DMS153 treated with DMSO at 0.1 percent for 48 hours (cell line): ENCODE measurements at regions not wholly inside any gene's neighbourhood (a gene's known extent, or its start where the extent isn't known, plus 50 kb on each side); places are given as distances from the start of the nearest gene placed in this dataset.

Experiments used
- DNase-seq: peaks from one replicate; lab custom pipeline; 2025; ENCODE audit not compliant: unreplicated experiment; lab: John Stamatoyannopoulos, UW

DNA sequence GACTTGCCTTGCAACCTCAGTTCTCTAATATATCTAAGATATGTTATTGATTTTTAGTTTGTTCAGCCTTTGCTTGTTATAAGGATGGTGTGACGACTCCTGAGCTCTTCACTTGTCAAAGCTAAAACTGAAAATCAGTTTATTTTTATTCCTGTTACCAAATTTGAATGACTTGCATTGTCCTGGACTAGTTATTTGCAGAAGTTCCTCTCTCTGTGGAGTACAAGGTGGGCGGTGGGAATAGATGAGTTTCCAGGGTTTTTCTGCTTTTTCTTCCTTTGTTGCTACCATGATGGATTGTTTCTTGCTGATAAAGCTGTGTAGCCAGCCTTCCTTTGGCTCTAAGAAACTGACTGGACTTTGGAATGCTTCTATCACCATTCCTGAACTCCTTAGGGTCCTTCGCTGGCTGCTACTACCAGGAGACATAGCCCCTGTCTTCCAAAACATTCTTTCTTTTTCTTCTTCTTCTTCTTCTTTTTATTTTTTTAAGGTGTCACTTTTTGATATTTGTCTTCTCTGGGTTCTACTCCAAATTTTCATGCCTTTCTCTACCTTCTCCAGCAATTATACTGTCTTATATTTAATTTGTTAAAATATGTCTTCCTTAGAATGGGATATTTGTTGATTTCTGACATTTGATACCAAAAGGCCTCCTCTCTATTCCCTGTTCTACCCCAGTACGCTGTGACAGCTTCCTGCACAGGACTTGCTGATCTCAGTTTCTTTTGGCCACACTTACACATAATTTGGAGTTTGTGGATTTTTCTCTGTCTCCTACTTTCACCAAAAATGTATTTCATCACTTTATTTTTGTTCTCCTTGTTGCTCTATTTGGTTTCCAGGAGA lies 145.1 kb upstream of the THRB start:
- no peak for DNase-seq

DNA sequence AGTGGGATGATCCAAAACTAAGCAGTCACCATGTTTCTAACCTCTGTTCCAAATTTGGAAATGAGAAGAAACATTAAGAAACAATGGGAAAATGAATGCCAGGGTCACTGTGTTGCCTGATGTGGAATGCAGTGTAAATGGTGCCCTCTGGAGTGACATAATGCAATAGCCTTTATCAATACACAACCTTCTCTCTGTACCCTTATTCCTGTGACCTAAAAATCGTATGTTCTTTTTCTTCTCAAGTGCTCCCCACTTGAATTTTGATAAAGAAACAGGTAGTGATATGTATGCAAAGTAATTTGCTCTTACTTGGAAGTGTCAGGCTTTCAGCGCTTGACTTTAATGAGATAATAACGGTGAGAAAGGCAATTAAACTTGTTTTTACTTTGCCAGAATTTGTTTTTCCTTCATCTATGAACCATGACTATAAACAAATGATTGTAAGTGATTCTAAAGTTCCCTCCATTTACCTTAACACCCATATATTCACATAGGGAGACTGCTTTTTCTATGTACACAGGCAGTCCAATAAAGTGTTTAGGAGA lies 145.8 kb upstream of the THRB start:
- peak; percentile 3 for DNase-seq

DNA sequence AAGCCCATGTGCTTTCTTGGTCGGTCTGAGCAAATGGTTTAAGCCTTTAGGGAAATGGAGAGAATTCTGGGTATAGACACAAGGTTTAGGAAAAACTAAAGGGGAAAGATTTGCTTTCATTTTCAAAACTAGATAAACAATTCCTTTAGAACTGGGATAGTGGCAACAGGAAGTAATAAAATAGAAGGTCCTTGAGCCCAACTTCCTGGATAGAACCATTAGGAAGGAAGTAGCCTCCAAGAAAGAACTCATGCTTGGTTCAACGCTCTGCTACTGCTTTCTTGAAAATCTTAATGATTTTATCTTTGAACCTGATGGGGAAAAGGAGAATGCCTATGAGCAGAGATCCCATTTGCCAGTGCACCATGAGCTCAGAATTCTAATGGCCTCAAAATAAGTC lies 147.0 kb upstream of the THRB start:
- no peak for DNase-seq

DNA sequence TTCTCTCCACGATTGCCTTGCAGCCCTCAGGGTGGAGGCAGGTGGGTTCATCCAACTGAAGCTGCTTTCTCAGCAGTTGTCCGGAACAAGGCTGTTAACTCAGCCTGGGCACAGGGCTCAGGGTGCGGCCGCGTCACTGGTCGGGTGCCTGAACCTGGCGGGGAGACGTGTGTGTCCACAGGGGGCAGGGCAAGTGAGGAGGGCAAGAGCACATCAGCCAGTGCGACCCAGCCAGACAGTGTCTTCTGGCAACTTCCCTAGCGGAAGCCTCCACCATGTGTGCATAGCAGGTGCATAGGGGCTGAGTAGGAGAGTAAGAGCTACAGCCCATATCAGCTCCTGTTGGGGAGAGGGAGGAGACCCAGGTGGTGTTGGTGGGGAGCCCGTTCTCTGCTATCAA lies 150.4 kb upstream of the THRB start:
- no peak for DNase-seq

DNA sequence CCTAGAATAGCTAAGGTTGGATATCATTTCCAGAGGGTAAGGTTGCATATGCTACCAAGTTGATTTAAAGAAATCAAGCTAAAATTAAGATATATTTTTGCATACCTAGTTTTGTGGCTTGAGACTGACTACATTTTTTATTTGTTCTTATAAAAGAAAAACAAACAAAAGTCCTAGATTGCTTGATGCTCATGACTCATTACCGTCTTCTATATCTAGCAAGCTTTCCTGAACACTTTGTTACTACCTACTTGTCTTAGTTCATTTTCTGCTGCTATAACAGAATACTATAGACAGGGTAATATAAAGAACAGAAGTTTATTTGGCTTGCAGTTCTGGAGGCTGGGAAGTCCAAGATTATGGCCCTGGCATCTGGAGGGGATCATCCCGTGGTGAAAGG lies 152.1 kb upstream of the THRB start:
- DNase-seq, result no peak

GRCh38 chr3:24648063-24648462 lies 153.4 kb upstream of the THRB start:
- DNase-seq, result no peak

DNA sequence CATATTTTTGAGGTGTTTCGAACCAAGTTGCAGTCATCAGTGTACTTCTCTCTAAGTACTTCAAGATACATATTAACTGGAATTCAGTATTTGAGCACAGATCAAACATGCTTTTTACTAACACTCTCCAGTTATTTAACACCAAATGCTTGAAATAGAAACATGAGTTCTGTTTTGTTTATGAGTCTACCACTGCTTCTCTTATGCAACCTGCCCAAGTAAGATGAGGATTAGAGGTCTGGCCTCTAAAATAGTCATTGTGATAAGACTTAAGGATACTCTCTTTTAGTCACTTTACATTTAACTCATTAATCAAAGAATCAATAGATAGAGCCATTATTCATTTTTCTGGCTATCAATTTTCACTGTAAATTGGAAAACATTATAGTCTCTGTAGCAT lies 156.2 kb upstream of the THRB start:
- DNase-seq, result no peak

DNA sequence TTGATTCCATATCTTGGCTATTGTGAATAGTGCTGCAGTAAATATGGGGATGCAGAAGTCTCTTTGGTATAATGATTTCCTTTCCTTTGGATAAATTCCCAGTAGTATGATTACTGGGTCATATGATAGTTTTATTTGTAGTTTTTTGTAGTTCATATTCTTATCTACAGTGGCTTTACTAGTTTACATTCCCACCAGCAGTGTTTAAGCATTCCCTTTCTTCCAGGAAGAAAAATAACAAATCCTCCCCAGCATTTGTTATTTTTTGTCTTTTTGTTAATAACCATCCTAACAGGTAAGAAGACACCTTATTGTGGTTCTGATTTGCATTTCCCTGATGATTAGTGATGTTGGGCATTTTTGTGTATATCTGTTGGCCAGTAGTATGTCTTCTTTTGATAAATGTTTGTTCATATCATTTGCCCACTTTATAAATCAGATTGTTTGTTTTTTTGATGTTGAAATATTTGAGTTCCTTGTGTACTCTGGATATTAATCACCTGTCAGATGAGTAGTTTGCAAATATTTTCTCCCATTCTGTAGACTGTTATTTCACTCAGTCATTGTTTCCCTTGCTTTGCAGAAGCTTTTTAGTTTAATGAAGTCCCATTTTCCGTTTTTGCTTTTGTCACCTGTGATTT lies 163.3 kb upstream of the THRB start:
- DNase-seq, result no peak

GRCh38 chr3:24661175-24661584 lies 166.5 kb upstream of the THRB start:
- no peak for DNase-seq

- DNase-seq, result no peak
These were observed 168.0 kb upstream of the THRB start for GRCh38 chr3:24662449-24663345.

GRCh38 chr3:24663406-24663805 lies 168.8 kb upstream of the THRB start:
- no peak for DNase-seq

- no peak for DNase-seq
These were observed 173.4 kb upstream of the THRB start for GRCh38 chr3:24668039-24668438.

DNA sequence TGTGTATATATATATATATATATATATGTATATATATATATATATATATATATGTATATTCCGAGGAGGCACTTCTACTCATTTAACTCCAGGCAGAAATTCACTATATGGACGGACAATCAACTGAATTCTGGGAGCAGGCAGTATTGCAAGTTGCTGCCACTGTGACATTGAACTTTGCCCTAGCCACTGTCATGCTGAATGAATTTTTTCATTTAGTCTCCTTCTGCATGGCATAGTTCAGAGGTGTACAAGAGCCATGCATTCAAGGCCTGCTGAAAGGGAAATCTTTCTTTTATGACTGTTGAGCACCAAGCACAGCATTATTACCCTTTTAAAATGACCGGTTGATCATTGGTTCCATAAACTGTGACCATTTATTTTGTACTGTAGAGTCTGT lies 176.2 kb upstream of the THRB start:
- no peak for DNase-seq

GRCh38 chr3:24673596-24673995 lies 178.9 kb upstream of the THRB start:
- no peak for DNase-seq

- no peak for DNase-seq
These were observed 179.6 kb upstream of the THRB start for GRCh38 chr3:24674261-24674660.

DNA sequence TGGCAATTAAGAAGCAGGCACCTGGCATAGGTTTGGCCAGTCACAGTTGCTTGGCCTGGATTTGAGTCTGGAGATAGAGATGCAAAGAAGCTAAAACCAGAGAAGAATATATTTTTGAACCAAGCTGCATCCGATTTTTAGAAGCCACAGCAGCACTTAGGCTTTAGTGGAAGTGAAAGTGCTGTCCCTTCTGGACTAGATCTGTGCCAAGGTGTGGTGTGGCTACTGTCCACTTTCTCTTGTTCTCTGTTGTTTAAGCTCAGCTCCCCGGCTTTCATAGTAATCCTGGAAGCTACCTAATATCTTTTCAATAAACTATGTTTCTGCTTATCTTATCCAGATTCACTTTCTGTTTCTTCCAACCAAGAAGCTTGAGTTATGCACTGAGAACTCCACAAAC lies 183.4 kb upstream of the THRB start:
- no peak for DNase-seq

- no peak for DNase-seq
These were observed 183.8 kb upstream of the THRB start for GRCh38 chr3:24678421-24678865.

DNA sequence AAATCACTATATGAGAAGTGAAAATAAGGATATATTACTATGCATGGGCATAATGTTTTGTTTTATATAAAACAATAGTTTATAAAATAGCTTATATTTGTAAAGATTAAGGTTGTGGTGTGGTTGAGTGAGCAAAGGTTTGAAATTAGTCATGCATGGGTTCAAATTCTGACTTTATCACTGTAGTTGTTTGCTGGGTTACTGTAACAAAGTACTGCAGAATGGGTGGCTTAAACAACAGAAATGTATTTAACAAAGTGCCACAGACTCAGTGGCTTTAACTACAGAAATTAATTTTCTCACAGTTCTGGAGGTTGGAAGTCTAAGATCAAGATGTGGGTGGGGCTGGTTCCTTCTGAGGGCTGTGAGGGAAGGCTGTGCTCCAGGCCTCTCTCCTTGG lies 184.8 kb upstream of the THRB start:
- no peak for DNase-seq

GRCh38 chr3:24680214-24680967 lies 185.7 kb upstream of the THRB start:
- DNase-seq, result no peak

- DNase-seq, result no peak
These were observed 187.5 kb upstream of the THRB start for GRCh38 chr3:24682141-24682547.

DNA sequence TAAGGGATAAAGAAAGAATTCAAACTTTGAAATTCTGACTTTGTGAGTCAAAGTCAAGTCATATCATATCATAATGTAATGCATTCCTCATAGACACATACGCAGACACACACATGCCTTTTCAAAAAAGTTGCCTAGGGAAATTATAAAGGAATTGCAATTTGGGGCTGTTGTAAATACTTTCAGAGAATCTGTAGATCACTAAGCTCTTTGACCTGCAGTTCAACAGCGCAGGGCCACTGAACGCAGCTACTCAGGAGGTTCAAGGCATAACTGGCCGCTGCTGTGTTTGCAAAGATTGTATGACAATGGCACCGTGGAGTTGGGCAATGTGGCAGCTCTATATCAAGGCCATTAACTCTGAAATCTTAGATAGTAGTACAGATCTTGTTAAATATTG lies 188.4 kb upstream of the THRB start:
- no peak for DNase-seq
